HEK293 (cell line): ENCODE measurements at regions not wholly inside any gene's neighbourhood (a gene's known extent, or its start where the extent isn't known, plus 50 kb on each side); places are given as distances from the start of the nearest gene placed in this dataset.

ENCODE experiments used
- KLF16 ChIP-seq: fragments of 450-650 bp; formaldehyde crosslinking; IDR thresholded peaks from 2 replicates; pipeline ENCODE4 v1.5.1; 2017; ENCODE audit warnings: missing biosample characterization, missing genetic modification characterization
- MYNN ChIP-seq: fragments of 450-650 bp; formaldehyde crosslinking; IDR thresholded peaks from 2 replicates; pipeline ENCODE4 v1.5.1; 2016; ENCODE audit warnings: missing biosample characterization, missing genetic modification characterization, borderline replicate concordance
- ZBTB7A ChIP-seq: fragments of 450-650 bp; formaldehyde crosslinking; IDR thresholded peaks from 2 replicates; pipeline ENCODE4 v1.5.1; 2016; ENCODE audit warnings: low read depth, missing biosample characterization, missing genetic modification characterization
- ZNF175 ChIP-seq: fragments of 450-650 bp; formaldehyde crosslinking; IDR thresholded peaks from 2 replicates; pipeline ENCODE4 v1.5.1; 2016; ENCODE audit warnings: missing biosample characterization, missing genetic modification characterization
- ZNF549 ChIP-seq: fragments of 450-650 bp; IDR thresholded peaks from 2 replicates; pipeline ENCODE4 v1.5.1; 2018; ENCODE audit warnings: missing biosample characterization, missing genetic modification characterization, mild to moderate bottlenecking, inconsistent platforms, moderate library complexity
- ZNF561 ChIP-seq: fragments of 450-650 bp; IDR thresholded peaks from 2 replicates; pipeline ENCODE4 v1.5.1; 2018; ENCODE audit warnings: missing biosample characterization, missing genetic modification characterization, borderline replicate concordance

DNA sequence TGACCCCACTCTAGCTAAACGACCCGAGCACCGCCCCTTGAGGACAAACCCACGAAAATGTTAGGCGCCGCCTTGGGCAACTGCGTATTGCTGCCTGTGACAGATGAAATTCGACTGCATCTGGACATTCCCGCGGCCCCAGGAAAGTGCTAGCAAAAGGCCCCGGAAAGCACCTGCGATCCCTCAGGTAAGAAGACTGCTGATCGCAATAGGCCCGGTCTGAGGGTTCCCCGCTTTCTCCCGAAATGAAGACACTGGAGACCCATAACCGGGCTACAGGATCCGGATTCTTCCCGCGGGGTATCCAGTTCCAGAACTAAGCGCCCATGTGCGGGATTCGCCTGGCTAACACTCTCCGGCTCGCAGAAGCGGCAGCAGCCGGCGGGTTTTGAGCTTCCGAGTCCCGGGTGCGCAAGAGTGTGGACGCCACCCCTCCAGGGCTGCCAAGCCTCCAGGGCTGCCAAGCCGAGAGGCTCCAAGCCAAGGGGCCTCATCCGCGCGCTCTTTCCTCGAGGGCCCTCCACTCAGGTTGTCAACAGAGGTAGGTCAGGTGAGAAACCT, 157.9 kb upstream of the NBPF11 start:
- TF ChIP-seq ZNF175 (tag by site-specific recombination), result no peak
- no peak for TF ChIP-seq MYNN (tag by site-specific recombination)
- no peak for TF ChIP-seq KLF16 (tag by site-specific recombination)
- no peak for TF ChIP-seq ZNF561 (tag by site-specific recombination)
- no peak for TF ChIP-seq ZBTB7A (tag by site-specific recombination)
- no peak for TF ChIP-seq ZNF549
